LNCaP clone FGC (cell line): ENCODE measurements at regions not wholly inside any gene's neighbourhood (a gene's known extent, or its start where the extent isn't known, plus 50 kb on each side); places are given as distances from the start of the nearest gene placed in this dataset.

Experiments
- DNase-seq: peaks from one replicate; pipeline ENCODE4 v3.0.0-alpha.2; 2011; ENCODE audit warnings: low read depth
- H3K4me3 ChIP-seq: 2 replicates; pipeline ENCODE4 v1.5.1; 2011; ENCODE audit warnings: mild to moderate bottlenecking, low read depth, low read length, control low read depth
- TF ChIP-seq, protein P1 (sequence below): IDR thresholded peaks from 2 replicates; pipeline ENCODE4 v1.5.1; 2012; ENCODE audit warnings: mild to moderate bottlenecking; ENCODE audit not compliant: control insufficient read depth, insufficient read depth; ENCODE audit errors: extremely low read depth

GRCh38 chr6:49051281-49051680, 411.8 kb downstream of the MMUT start:
- no peak for DNase-seq
- TF ChIP-seq, protein P1, sequence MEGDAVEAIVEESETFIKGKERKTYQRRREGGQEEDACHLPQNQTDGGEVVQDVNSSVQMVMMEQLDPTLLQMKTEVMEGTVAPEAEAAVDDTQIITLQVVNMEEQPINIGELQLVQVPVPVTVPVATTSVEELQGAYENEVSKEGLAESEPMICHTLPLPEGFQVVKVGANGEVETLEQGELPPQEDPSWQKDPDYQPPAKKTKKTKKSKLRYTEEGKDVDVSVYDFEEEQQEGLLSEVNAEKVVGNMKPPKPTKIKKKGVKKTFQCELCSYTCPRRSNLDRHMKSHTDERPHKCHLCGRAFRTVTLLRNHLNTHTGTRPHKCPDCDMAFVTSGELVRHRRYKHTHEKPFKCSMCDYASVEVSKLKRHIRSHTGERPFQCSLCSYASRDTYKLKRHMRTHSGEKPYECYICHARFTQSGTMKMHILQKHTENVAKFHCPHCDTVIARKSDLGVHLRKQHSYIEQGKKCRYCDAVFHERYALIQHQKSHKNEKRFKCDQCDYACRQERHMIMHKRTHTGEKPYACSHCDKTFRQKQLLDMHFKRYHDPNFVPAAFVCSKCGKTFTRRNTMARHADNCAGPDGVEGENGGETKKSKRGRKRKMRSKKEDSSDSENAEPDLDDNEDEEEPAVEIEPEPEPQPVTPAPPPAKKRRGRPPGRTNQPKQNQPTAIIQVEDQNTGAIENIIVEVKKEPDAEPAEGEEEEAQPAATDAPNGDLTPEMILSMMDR: no peak

GRCh38 chr6:49050584-49050983, 412.5 kb downstream of the MMUT start:
- TF ChIP-seq, protein P1: no peak
- no peak overlapping the region for H3K4me3 ChIP-seq
- no peak for DNase-seq

More at GRCh38 chr6:49051281-49051680, 411.8 kb downstream of the MMUT start:
- H3K4me3 ChIP-seq: no peak overlapping the region

DNA sequence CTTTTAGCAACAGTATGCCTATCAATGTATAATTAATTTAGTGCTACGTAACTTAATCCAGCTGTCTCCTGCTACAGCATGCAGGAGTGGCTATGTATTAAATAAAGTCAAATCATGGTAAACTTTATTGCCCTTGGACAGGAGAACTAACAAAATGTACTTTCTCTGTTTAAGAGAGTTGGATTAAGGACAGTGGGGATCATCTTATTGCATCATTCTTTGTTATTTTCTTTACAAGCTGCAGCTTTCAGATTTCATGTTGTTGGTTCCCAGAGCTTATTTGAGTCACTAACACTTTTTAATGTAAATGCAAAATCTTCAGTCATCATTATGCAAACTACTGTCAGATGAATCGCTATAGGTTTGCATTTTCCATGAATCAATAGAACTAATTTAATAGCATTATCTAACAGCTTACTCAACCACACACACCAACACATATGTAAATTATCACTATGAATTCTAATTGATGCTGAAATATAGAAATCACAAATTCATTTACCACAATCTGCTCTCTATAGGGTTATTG, 424.7 kb downstream of the MMUT start:
- no peak overlapping the region for H3K4me3 ChIP-seq
- no peak for DNase-seq
- TF ChIP-seq, protein P1: no peak

GRCh38 chr6:49030251-49031020, 432.6 kb downstream of the MMUT start:
- TF ChIP-seq, protein P1: no peak
- no peak overlapping the region for H3K4me3 ChIP-seq
- no peak for DNase-seq

DNA sequence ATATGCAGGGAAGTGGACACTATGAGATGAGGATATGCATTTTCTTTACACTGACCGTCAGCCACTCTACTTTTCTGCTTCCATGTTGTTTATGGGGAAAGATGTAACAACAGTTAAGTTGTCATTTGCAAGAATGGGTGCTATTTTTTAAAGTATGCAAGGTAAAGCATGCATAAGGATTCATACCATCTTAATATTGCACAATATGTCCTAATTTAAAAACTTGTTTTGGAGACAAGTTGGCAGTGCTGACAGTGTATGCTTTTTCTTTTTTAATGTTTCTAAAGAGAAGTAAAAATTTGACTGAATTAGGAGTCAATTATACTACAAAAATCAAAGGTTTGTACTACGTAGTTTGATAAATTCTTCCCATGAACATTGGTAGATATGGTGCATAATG, 435.4 kb downstream of the MMUT start:
- TF ChIP-seq, protein P1: no peak
- no peak overlapping the region for H3K4me3 ChIP-seq
- no peak for DNase-seq

DNA sequence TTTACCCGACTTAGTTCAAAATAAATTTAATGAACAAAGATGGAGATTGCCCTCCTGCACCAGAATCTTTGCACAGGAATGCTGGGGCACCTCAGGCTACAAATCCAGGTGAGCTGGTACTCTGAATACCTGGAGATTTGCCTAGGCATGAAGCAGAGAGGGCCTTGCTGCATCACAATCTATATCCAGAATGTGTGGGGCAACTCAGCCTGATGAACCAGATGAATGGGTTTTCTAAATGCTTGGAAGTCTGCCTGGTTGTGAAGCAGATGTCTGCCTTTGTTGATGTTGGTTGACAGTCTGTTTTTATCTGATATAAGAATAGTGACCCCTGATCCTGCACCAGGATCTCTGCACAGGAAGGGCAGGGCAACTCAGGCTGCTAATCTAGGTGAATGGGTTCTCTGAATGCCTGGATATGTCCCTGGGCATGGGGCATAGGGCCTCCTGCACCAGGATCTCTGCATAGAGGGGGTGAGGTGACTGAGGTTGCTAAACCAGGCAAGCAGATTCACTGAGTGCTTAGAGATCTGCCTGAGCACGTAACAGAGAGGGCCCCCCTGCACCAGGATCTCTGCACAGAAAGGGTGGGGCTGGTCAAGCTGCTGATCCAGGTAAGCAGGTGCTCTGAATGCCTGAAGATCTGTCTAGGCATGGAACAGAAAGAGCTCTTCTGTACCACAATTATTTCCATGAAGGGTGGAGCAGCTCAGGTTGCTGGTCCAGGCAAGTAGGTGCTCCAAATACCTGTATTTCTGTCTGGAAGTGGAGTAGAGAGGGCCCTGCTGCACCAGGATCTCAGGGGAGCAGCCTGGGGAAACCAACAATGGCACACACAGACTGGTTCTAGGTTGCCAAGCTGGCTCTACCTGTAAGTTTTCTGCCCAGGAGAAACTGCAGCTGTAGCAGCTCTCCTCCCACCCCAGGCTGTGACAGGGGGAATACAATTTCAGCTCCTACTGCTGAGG, 437.5 kb downstream of the MMUT start:
- peak; percentile 38 for DNase-seq
- H3K4me3 ChIP-seq: no peak overlapping the region
- TF ChIP-seq, protein P1: no peak
